Suprapubic skin (tissue), 4 donors: ENCODE measurements at regions not wholly inside any gene's neighbourhood (a gene's known extent, or its start where the extent isn't known, plus 50 kb on each side); places are given as distances from the start of the nearest gene placed in this dataset.

Experiments used
- CTCF ChIP-seq, 2 donors: fragments of 200-600 bp in 1 of 2; fragments of 450-650 bp in 1 of 2; sonication (generic) in 1 of 2; IDR thresholded peaks; one replicate each; pipeline ENCODE4 v1.5.1; 2016 to 2019; ENCODE audit warnings: antibody characterized with exemption in 2 of 2, mild to moderate bottlenecking in 1 of 2, moderate library complexity in 1 of 2
- POLR2A ChIP-seq, 2 donors: fragments of 450-650 bp; IDR thresholded peaks; one replicate each; pipeline ENCODE4 v1.6.1; 2017; ENCODE audit warnings: antibody characterized with exemption in 2 of 2, mild to moderate bottlenecking in 2 of 2, moderate library complexity in 2 of 2
- POLR2AphosphoS5 ChIP-seq, 3 donors: sonication (generic); formaldehyde crosslinking; IDR thresholded peaks; one replicate each; pipeline ENCODE4 v1.6.1; 2017; ENCODE audit warnings: antibody characterized with exemption in 3 of 3

- TF ChIP-seq CTCF (IDR thresholded peaks at IDR 0.05) (no peak), POLR2A (IDR thresholded peaks at IDR 0.05) (no peak), POLR2AphosphoS5 (IDR thresholded peaks at IDR 0.05) (no peak)
Measured at GRCh38 chr13:86714495-86714894, 915.3 kb upstream of the SLITRK6 start.
